OCI-LY1 (cell line): ENCODE measurements at regions not wholly inside any gene's neighbourhood (a gene's known extent, or its start where the extent isn't known, plus 50 kb on each side); places are given as distances from the start of the nearest gene placed in this dataset.

Experiments
- EZH2 ChIP-seq: fragments of 200-600 bp; sonication (generic), shearing (Covaris generic); IDR thresholded peaks from 2 replicates; pipeline ENCODE4 v1.8.0; 2017; ENCODE audit warnings: borderline replicate concordance, mixed run types, mild to moderate bottlenecking, antibody characterized with exemption, low read length, moderate library complexity, mixed read lengths
- TF ChIP-seq, protein P1 (sequence below): fragments of 200-600 bp; sonication (generic), shearing (Covaris generic); IDR thresholded peaks from 2 replicates; pipeline ENCODE4 v1.5.1; 2017; ENCODE audit warnings: mild to moderate bottlenecking, antibody characterized with exemption, low read length, moderate library complexity, mixed read lengths

DNA sequence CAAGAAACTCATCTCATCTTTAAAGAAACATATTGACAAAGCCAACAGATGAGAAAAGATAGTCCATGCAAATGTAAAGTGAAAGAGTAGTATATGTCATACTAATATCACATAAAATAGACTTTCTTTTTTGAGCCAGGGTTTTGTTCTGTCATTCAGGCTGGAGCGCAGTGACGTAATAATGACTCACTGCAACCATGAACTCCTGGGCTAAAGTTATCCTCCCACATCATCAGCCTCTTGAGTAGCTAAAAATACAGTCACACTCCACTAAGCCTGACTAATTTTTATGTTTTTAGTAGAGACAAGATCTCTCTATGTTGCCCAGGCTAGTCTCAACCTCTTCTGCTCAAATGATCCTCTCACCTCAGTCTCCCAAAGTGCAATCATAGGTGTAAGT, 51.8 kb upstream of the TRAM1L1 start:
- TF ChIP-seq, protein P1, sequence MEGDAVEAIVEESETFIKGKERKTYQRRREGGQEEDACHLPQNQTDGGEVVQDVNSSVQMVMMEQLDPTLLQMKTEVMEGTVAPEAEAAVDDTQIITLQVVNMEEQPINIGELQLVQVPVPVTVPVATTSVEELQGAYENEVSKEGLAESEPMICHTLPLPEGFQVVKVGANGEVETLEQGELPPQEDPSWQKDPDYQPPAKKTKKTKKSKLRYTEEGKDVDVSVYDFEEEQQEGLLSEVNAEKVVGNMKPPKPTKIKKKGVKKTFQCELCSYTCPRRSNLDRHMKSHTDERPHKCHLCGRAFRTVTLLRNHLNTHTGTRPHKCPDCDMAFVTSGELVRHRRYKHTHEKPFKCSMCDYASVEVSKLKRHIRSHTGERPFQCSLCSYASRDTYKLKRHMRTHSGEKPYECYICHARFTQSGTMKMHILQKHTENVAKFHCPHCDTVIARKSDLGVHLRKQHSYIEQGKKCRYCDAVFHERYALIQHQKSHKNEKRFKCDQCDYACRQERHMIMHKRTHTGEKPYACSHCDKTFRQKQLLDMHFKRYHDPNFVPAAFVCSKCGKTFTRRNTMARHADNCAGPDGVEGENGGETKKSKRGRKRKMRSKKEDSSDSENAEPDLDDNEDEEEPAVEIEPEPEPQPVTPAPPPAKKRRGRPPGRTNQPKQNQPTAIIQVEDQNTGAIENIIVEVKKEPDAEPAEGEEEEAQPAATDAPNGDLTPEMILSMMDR: no peak
- no peak for TF ChIP-seq EZH2
